BJ (cell line): ENCODE measurements at regions not wholly inside any gene's neighbourhood (a gene's known extent, or its start where the extent isn't known, plus 50 kb on each side); places are given as distances from the start of the nearest gene placed in this dataset.

Experiments
- CTCF ChIA-PET: fragments of 350-600 bp; formaldehyde crosslinking; extraction: SDS; loops from one replicate; lab custom pipeline; 2021; ENCODE audit warnings: antibody characterized with exemption, inconsistent platforms; lab: Yijun Ruan, JAX
- POLR2A ChIA-PET: fragments of 300-600 bp; sonication (Branson Sonifier 250); formaldehyde crosslinking; extraction: SDS; loops from one replicate; lab custom pipeline; 2021; ENCODE audit warnings: antibody characterized with exemption; lab: Charles Lee
- DNase-seq: peaks from one replicate; pipeline ENCODE4 v3.0.0-alpha.2; 2011; ENCODE audit warnings: low read depth
- H3K27me3 ChIP-seq: 2 replicates; pipeline ENCODE4 v1.6.0; 2011; ENCODE audit warnings: low read length; ENCODE audit not compliant: control insufficient read depth, insufficient read depth
- H3K36me3 ChIP-seq: 2 replicates; pipeline ENCODE4 v1.5.1; 2011; ENCODE audit warnings: low read length; ENCODE audit not compliant: control insufficient read depth, insufficient read depth
- H3K4me3 ChIP-seq: 2 replicates; pipeline ENCODE4 v1.5.1; 2011; ENCODE audit warnings: low read depth, mild to moderate bottlenecking, control low read depth, low read length
- CTCF ChIP-seq: IDR thresholded peaks from 2 replicates; pipeline ENCODE4 v1.5.1; 2011; ENCODE audit warnings: low read depth, mild to moderate bottlenecking, control low read depth, inconsistent platforms, low read length, moderate library complexity; ENCODE audit not compliant: insufficient read depth

DNA sequence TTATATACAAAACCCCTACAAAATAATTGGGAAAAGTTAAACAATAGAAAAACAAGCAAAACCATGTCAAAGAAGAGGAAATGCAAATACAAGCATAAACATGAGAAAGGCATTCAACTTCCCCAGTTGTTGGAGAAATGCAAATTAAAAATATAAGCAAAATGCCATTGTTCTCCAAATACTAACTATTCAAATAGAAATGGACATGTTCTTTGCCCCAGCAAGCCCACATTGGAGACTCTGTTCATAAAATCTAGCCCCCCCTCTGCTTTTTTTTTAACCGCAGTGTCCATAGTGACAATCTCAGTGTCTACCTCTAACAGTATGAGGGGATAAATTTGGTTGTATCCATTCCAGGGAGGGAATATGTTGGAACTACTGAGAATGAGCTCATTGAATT lies 59.7 kb upstream of the LCTL start:
- H3K4me3 ChIP-seq, result no peak overlapping the region
- H3K36me3 ChIP-seq, result no peaks in the 10 kb centered on the region
- TF ChIP-seq CTCF, result no peak
- H3K27me3 ChIP-seq, result no peaks in the 10 kb centered on the region
- CTCF ChIA-PET, result interaction anchor here (1.3 kb wide), 1 partner anchor 73 kb away, joined by 3 read pairs; no protein-coding TSS in a partner anchor
- no peak for DNase-seq
- POLR2A ChIA-PET, result no interaction called here

GRCh38 chr15:66625974-66626373 lies 60.2 kb upstream of the LCTL start:
- Histone ChIP-seq H3K4me3 (no peak overlapping the region), H3K36me3 (no peaks in the 10 kb centered on the region), H3K27me3 (no peaks in the 10 kb centered on the region)
- ChIA-PET CTCF (interaction anchor here (1.3 kb wide), 1 partner anchor 72 kb away, joined by 3 read pairs; no protein-coding TSS in a partner anchor), POLR2A (no interaction called here)
- DNase-seq, result no peak
- no peak for TF ChIP-seq CTCF

DNA sequence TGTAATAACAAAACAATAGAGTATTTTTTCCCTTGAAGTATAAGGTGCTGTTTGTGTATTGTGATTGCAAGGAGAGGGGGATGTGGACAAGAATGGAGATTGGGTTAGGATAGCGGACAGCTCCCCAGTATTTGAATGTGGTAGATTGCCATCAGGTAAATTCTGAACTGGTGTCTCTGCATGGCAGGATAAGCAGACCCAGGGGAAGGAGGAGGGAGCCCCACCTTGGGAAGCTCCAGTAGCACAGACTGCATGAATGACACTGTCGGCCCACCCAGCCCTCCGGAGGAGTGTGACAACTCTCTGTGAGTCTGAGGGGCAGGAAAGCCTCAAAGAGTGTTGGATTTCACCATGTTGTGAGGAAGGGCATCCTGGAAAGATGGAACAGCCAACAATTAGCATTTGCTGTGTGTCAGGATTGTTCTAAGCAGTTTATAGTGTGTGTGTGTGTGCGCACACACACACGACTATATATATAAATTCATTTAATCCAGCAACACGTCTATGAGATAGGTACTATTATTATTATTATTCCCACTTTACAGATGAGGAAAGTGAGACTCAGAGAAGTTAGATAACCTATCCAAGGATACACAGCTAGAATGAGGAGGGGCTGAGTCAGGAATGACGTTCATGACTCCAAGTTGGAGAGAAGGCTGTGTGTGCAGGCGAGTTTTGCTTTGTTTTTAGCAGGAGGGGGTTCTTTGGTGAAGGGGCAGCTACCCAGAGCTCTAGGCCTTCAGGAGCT lies 63.4 kb upstream of the LCTL start:
- no peak for TF ChIP-seq CTCF
- H3K27me3 ChIP-seq, result no peaks in the 10 kb centered on the region
- no peaks in the 10 kb centered on the region for H3K36me3 ChIP-seq
- CTCF ChIA-PET, result interaction anchor here (0.9 to 2.4 kb wide), 5 partner anchors 10 to 234 kb away, joined by 3 to 8 read pairs (median 4); no protein-coding TSS in a partner anchor
- POLR2A ChIA-PET, result no interaction called here
- DNase-seq, result no peak
- no peak overlapping the region for H3K4me3 ChIP-seq

DNA sequence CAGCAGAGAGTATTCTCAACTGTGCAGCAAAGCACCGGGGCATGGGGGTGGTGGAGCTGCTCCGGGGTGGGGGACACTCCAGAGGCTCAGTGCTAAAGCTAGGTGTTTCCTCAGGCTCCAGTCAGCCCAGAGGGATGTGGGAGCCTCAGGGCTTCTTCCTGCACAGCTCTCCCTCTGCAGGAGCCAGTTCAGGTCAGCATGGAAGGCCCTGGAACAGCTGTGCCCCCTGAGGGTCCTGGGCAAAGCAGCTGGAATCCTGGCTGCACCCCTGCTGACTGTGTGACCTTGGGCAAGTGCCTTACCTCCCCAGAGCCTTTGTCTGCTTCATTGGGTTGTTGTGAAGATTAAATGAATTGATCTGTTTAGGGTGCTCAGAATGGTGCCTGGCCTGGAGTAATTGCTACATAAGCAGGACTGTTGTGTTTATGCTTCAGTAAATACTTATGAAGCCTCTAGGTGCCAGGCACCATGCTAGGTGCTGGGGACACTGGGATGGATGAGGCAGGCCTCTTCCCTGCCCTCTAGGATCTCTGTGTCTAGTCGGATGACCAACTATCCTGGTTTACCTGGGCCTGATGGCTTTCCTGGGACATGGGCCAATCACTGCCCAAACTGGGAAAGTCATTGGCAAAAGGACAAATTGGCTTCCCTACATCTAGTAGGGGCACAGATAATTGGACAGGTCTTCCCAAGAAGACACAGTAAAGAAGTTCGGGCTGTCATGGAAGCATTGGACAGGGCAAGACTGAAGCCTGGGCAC lies 64.2 kb upstream of the LCTL start:
- TF ChIP-seq CTCF, result no peak
- DNase-seq, result no peak
- Histone ChIP-seq H3K36me3 (no peaks in the 10 kb centered on the region), H3K27me3 (no peaks in the 10 kb centered on the region), H3K4me3 (no peak overlapping the region)
- CTCF ChIA-PET, result interaction anchor here (0.9 to 2.4 kb wide), 5 partner anchors 9 to 233 kb away, joined by 3 to 8 read pairs (median 4); no protein-coding TSS in a partner anchor
- POLR2A ChIA-PET, result no interaction called here

DNA sequence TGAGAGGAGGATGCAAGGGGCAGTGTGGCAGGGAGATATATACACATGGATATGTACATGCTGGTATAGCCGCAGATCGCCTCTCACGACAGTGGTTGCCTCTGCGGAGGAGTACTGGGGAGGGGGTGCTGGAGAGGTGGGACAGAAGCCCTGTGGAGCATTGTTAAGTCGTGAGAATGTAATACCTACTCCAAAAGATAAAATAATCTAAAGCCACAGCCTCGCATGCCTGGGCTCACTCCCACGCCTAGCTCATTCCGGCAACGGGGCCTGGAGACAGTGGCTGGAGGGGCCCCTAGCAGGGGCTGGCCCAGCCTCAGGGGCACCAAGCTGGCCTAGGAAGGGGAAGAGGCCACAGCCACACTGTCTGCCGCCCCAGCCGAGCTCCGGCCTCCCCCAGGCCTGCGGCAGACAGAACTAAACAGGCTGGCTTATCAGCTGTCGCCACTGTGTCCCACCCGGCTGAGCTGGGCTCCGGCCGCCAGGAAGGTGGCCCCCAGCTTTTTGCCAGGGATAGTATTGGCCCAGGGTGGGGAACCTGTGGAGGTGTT lies 65.1 kb upstream of the LCTL start:
- DNase-seq, result no peak
- 0 out of 2 replicates have a peak, but pooled peaks cover 1% of the 10 kb centered on the region for H3K27me3 ChIP-seq
- ChIA-PET POLR2A (no interaction called here), CTCF (interaction anchor here (2.4 kb wide), 1 partner anchor 12 kb away, joined by 8 read pairs; no protein-coding TSS in a partner anchor)
- TF ChIP-seq CTCF, result no peak
- H3K36me3 ChIP-seq, result no peaks in the 10 kb centered on the region
- no peak overlapping the region for H3K4me3 ChIP-seq
